ENCODE measurements at regions not wholly inside any gene's neighbourhood (a gene's known extent, or its start where the extent isn't known, plus 50 kb on each side); places are given as distances from the start of the nearest gene placed in this dataset.

GRCh38 chr18:10094655-10095054 lies 180.8 kb downstream of the VAPA start:
- DNase-seq (no peak), ATAC-seq (no peak)
- no peaks in the 10 kb centered on the region for H3K27me3 ChIP-seq
- no peak for TF ChIP-seq CTCF (IDR thresholded peaks at IDR 0.05)
- 95 to 100% methylated on average over 1 of the region's 1 CpG for WGBS, 2 donors
- H3K4me1 ChIP-seq, result peaks cover 0 to 5% (median 0%) of the 10 kb centered on the region in 9 donors
- H3K9me3 ChIP-seq, result no peaks in the 10 kb centered on the region
- intact Hi-C loops (cut with DNase I), result no loop called here
- H3K4me3 ChIP-seq, result no peak overlapping the region
- H3K27ac ChIP-seq, result no peak overlapping the region
- no peaks in the 10 kb centered on the region for H3K36me3 ChIP-seq

- Histone ChIP-seq H3K4me1 (peaks cover 0 to 5% (median 0%) of the 10 kb centered on the region in 9 donors), H3K27me3 (no peaks in the 10 kb centered on the region), H3K4me3 (no peak overlapping the region), H3K9me3 (no peaks in the 10 kb centered on the region), H3K27ac (no peak overlapping the region), H3K36me3 (no peaks in the 10 kb centered on the region)
- DNase-seq (no peak), ATAC-seq (no peak)
- intact Hi-C loops (cut with DNase I), result no loop called here
- WGBS, 2 donors, result 93 to 94% methylated on average over 3 of the region's 3 CpGs
- no peak for TF ChIP-seq CTCF (IDR thresholded peaks at IDR 0.05)
Measured at GRCh38 chr18:10095356-10095755, 181.5 kb downstream of the VAPA start.

- ATAC-seq, result no peak
- Histone ChIP-seq H3K36me3 (no peaks in the 10 kb centered on the region), H3K9me3 (peaks cover 0 to 2% (median 0%) of the 10 kb centered on the region in 11 donors), H3K4me3 (no peak overlapping the region), H3K27ac (no peak overlapping the region), H3K4me1 (peaks cover 0 to 18% (median 12%) of the 10 kb centered on the region in 9 donors), H3K27me3 (no peaks in the 10 kb centered on the region)
- DNase-seq, result no peak
- intact Hi-C loops (cut with DNase I), result loop anchor here in 1 of 10 donors (5.0 kb wide), 1 partner anchor 348 kb away; no protein-coding TSS in a partner anchor
- TF ChIP-seq CTCF (IDR thresholded peaks at IDR 0.05), result no peak
- 85 to 90% methylated on average over 7 of the region's 7 CpGs for WGBS, 2 donors
Measured at GRCh38 chr18:10099539-10100140, 185.8 kb downstream of the VAPA start.

- H3K27ac ChIP-seq, result no peak overlapping the region
- H3K4me1 ChIP-seq, result peaks cover 0 to 18% (median 11%) of the 10 kb centered on the region in 9 donors
- 87 to 92% methylated on average over 4 of the region's 4 CpGs for WGBS, 2 donors
- DNase-seq (no peak), ATAC-seq (no peak)
- no peak overlapping the region for H3K4me3 ChIP-seq
- no peaks in the 10 kb centered on the region for H3K36me3 ChIP-seq
- no peaks in the 10 kb centered on the region for H3K27me3 ChIP-seq
- intact Hi-C loops (cut with DNase I), result loop anchor here in 1 of 10 donors (5.0 kb wide), 1 partner anchor 347 kb away; no protein-coding TSS in a partner anchor
- no peak for TF ChIP-seq CTCF (IDR thresholded peaks at IDR 0.05)
- H3K9me3 ChIP-seq, result peaks cover 0 to 8% (median 0%) of the 10 kb centered on the region in 11 donors
Measured at GRCh38 chr18:10100196-10100595, 186.4 kb downstream of the VAPA start.
